ENCODE measurements at regions not wholly inside any gene's neighbourhood (a gene's known extent, or its start where the extent isn't known, plus 50 kb on each side); places are given as distances from the start of the nearest gene placed in this dataset.
"Not testable (repeated sequence)": the region's sequence is repeated elsewhere in the genome, so short reads cannot be mapped to it uniquely, and the experiment has no call there.

DNA sequence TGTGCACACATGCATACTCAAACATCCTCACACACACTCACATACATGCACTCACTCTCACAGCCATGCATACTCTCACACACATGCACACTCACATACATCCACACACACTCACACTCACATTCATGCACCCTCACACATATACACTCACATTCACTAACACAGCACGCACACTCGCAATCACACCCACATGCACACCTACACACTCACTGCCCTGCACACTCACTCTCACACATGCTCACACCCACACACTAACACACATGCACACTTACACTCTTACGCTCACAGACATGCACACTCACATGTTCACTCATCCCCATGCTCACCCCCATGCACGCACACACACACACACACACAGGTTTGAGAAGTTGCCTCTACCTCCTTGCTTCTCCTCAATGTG is 63.2 kb upstream of the SFSWAP start:
- H3K4me3 Mint-ChIP-seq: no peak overlapping the region
- H3K27ac Mint-ChIP-seq: no peak overlapping the region
- no peaks in the 10 kb centered on the region for H3K4me1 Mint-ChIP-seq (ENCODE audit: low read depth)
- peaks cover 37% of the 10 kb centered on the region for H3K27me3 Mint-ChIP-seq
- no peaks in the 10 kb centered on the region for H3K36me3 Mint-ChIP-seq (ENCODE audit: low read depth)
- Histone ChIP-seq H3K27me3 (ENCODE audit: control insufficient read depth in 1 of 2, insufficient read depth in 2 of 2, low read length in 2 of 2) (no peaks in the 10 kb centered on the region), H3K4me3 (ENCODE audit: low read length) (no peak overlapping the region), H3K9me3 (ENCODE audit: control insufficient read depth in 1 of 2, insufficient read depth in 1 of 2, low read length in 2 of 2) (no peaks in the 10 kb centered on the region), H3K27ac (ENCODE audit: low read depth in 1 of 2, low read length in 2 of 2) (no peak overlapping the region), H3K36me3 (ENCODE audit: insufficient read depth, low read length) (no peaks in the 10 kb centered on the region), H3K4me1 (ENCODE audit: insufficient read depth, low read length) (no peaks in the 10 kb centered on the region)
- ChIA-PET POLR2A (no interaction called here), CTCF (no interaction called here)
- no peak for ATAC-seq (ENCODE audit: poor library complexity)
- no peaks in the 10 kb centered on the region for H3K9me3 Mint-ChIP-seq
- intact Hi-C loops (cut with DNase I, micrococcal nuclease): no loop called here
- DNase-seq: no peak
- TF ChIP-seq, protein P1, sequence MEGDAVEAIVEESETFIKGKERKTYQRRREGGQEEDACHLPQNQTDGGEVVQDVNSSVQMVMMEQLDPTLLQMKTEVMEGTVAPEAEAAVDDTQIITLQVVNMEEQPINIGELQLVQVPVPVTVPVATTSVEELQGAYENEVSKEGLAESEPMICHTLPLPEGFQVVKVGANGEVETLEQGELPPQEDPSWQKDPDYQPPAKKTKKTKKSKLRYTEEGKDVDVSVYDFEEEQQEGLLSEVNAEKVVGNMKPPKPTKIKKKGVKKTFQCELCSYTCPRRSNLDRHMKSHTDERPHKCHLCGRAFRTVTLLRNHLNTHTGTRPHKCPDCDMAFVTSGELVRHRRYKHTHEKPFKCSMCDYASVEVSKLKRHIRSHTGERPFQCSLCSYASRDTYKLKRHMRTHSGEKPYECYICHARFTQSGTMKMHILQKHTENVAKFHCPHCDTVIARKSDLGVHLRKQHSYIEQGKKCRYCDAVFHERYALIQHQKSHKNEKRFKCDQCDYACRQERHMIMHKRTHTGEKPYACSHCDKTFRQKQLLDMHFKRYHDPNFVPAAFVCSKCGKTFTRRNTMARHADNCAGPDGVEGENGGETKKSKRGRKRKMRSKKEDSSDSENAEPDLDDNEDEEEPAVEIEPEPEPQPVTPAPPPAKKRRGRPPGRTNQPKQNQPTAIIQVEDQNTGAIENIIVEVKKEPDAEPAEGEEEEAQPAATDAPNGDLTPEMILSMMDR (IDR thresholded peaks at IDR 0.05): no peak

DNA sequence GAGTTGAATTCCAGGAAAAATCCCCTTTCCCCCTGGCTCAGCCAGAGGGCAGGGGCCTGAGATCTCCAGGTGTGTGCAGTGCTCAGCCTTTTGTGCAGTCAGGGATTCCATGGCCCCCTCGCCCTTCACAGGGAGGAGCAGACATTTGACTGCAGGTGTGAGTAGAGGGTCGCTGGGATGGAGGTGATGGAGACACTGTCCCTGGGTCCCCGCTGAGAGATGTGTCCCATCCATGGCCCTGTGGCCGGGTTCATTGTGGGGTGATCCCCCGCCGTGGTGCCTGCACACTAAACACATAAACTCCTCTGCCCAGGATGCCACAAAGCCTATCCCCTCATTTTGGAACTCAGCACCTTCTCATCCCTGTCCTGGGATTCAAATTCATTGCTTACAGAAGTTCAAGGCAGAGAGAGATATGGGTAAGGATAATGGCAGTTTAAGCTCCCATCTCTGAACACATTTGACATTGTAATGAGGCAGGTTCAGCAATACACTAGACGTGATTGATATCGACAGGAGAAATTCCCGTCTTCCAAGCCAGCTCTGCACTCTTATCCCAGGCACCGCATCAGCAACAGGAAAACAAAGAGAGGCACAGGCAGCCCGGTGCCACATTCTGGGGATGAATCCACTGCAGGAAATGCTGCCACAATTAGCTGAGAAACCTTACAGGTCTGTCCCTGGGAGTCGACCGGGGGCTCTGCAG is 55.3 kb upstream of the SFSWAP start:
- DNase-seq; H3K27ac Mint-ChIP-seq; CTCF ChIA-PET; H3K9me3 Mint-ChIP-seq; H3K27ac ChIP-seq (ENCODE audit: low read depth in 1 of 2, low read length in 2 of 2); H3K4me1 Mint-ChIP-seq (ENCODE audit: low read depth); POLR2A ChIA-PET; H3K27me3 ChIP-seq (ENCODE audit: control insufficient read depth in 1 of 2, insufficient read depth in 2 of 2, low read length in 2 of 2); ATAC-seq (ENCODE audit: poor library complexity); H3K36me3 ChIP-seq (ENCODE audit: insufficient read depth, low read length); H3K4me3 ChIP-seq (ENCODE audit: low read length); intact Hi-C loops (cut with DNase I, micrococcal nuclease); H3K4me1 ChIP-seq (ENCODE audit: insufficient read depth, low read length); H3K9me3 ChIP-seq (ENCODE audit: control insufficient read depth in 1 of 2, insufficient read depth in 1 of 2, low read length in 2 of 2); H3K4me3 Mint-ChIP-seq; H3K36me3 Mint-ChIP-seq (ENCODE audit: low read depth): not testable (repeated sequence)
- H3K27me3 Mint-ChIP-seq: peaks cover 15% of the 10 kb centered on the region

- intact Hi-C loops (cut with DNase I, micrococcal nuclease); H3K4me1 ChIP-seq (ENCODE audit: insufficient read depth, low read length); POLR2A ChIA-PET; H3K4me1 Mint-ChIP-seq (ENCODE audit: low read depth); H3K27ac ChIP-seq (ENCODE audit: low read depth in 1 of 2, low read length in 2 of 2); H3K27ac Mint-ChIP-seq; H3K36me3 Mint-ChIP-seq (ENCODE audit: low read depth); H3K27me3 Mint-ChIP-seq; CTCF ChIA-PET; H3K36me3 ChIP-seq (ENCODE audit: insufficient read depth, low read length); H3K9me3 Mint-ChIP-seq; DNase-seq; H3K4me3 Mint-ChIP-seq; ATAC-seq (ENCODE audit: poor library complexity); H3K27me3 ChIP-seq (ENCODE audit: control insufficient read depth in 1 of 2, insufficient read depth in 2 of 2, low read length in 2 of 2); H3K9me3 ChIP-seq (ENCODE audit: control insufficient read depth in 1 of 2, insufficient read depth in 1 of 2, low read length in 2 of 2); H3K4me3 ChIP-seq (ENCODE audit: low read length): not testable (repeated sequence)
These were observed 54.1 kb upstream of the SFSWAP start for GRCh38 chr12:131656796-131657195.

GRCh38 chr12:131658605-131659004 is 52.3 kb upstream of the SFSWAP start:
- H3K27ac Mint-ChIP-seq: not testable (repeated sequence)

GRCh38 chr12:131659484-131659883 is 51.4 kb upstream of the SFSWAP start:
- H3K36me3 Mint-ChIP-seq (ENCODE audit: low read depth): not testable (repeated sequence)

More at GRCh38 chr12:131658605-131659004, 52.3 kb upstream of the SFSWAP start:
- H3K27ac ChIP-seq (ENCODE audit: low read depth in 1 of 2, low read length in 2 of 2); DNase-seq; H3K27me3 ChIP-seq (ENCODE audit: control insufficient read depth in 1 of 2, insufficient read depth in 2 of 2, low read length in 2 of 2); ATAC-seq (ENCODE audit: poor library complexity); H3K4me3 Mint-ChIP-seq; intact Hi-C loops (cut with DNase I, micrococcal nuclease); H3K4me1 ChIP-seq (ENCODE audit: insufficient read depth, low read length); H3K27me3 Mint-ChIP-seq; H3K4me1 Mint-ChIP-seq (ENCODE audit: low read depth); H3K36me3 Mint-ChIP-seq (ENCODE audit: low read depth); H3K9me3 ChIP-seq (ENCODE audit: control insufficient read depth in 1 of 2, insufficient read depth in 1 of 2, low read length in 2 of 2); H3K36me3 ChIP-seq (ENCODE audit: insufficient read depth, low read length); H3K4me3 ChIP-seq (ENCODE audit: low read length); CTCF ChIA-PET; H3K9me3 Mint-ChIP-seq; POLR2A ChIA-PET: not testable (repeated sequence)

GRCh38 chr12:131659976-131660375 is 50.9 kb upstream of the SFSWAP start:
- H3K4me3 ChIP-seq (ENCODE audit: low read length); POLR2A ChIA-PET; CTCF ChIA-PET; H3K9me3 ChIP-seq (ENCODE audit: control insufficient read depth in 1 of 2, insufficient read depth in 1 of 2, low read length in 2 of 2); intact Hi-C loops (cut with DNase I, micrococcal nuclease); H3K27ac ChIP-seq (ENCODE audit: low read depth in 1 of 2, low read length in 2 of 2); H3K4me1 ChIP-seq (ENCODE audit: insufficient read depth, low read length); H3K36me3 ChIP-seq (ENCODE audit: insufficient read depth, low read length); DNase-seq; H3K9me3 Mint-ChIP-seq; H3K27me3 Mint-ChIP-seq; H3K27me3 ChIP-seq (ENCODE audit: control insufficient read depth in 1 of 2, insufficient read depth in 2 of 2, low read length in 2 of 2); H3K4me1 Mint-ChIP-seq (ENCODE audit: low read depth); H3K36me3 Mint-ChIP-seq (ENCODE audit: low read depth); ATAC-seq (ENCODE audit: poor library complexity); H3K27ac Mint-ChIP-seq: not testable (repeated sequence)
- H3K4me3 Mint-ChIP-seq: peak overlapping the region; percentile 15

More at GRCh38 chr12:131659484-131659883, 51.4 kb upstream of the SFSWAP start:
- H3K4me1 ChIP-seq (ENCODE audit: insufficient read depth, low read length); H3K27ac ChIP-seq (ENCODE audit: low read depth in 1 of 2, low read length in 2 of 2); CTCF ChIA-PET; H3K9me3 Mint-ChIP-seq; H3K4me3 Mint-ChIP-seq; H3K27me3 Mint-ChIP-seq; ATAC-seq (ENCODE audit: poor library complexity); H3K4me1 Mint-ChIP-seq (ENCODE audit: low read depth); DNase-seq; H3K36me3 ChIP-seq (ENCODE audit: insufficient read depth, low read length); H3K4me3 ChIP-seq (ENCODE audit: low read length); intact Hi-C loops (cut with DNase I, micrococcal nuclease); H3K27ac Mint-ChIP-seq; H3K9me3 ChIP-seq (ENCODE audit: control insufficient read depth in 1 of 2, insufficient read depth in 1 of 2, low read length in 2 of 2); POLR2A ChIA-PET; H3K27me3 ChIP-seq (ENCODE audit: control insufficient read depth in 1 of 2, insufficient read depth in 2 of 2, low read length in 2 of 2): not testable (repeated sequence)
